Uterus (tissue), 3 donors: ENCODE measurements at regions not wholly inside any gene's neighbourhood (a gene's known extent, or its start where the extent isn't known, plus 50 kb on each side); places are given as distances from the start of the nearest gene placed in this dataset.

Source experiments
- DNase-seq, 2 donors: peaks; one replicate each; pipeline ENCODE4 v3.0.0-alpha.2; 2019 to 2020
- H3K27ac ChIP-seq, 2 donors: fragments of 200-600 bp; sonication (generic); 1 replicate in 1 of 2; 2 replicates in 1 of 2; pipeline ENCODE4 v1.5.1; 2016 to 2018
- H3K27me3 ChIP-seq, 2 donors: fragments of 200-600 bp; sonication (generic); one replicate each; pipeline ENCODE4 v1.5.1; 2018 to 2019; ENCODE audit warnings: control low read depth in 1 of 2
- H3K36me3 ChIP-seq, 2 donors: fragments of 200-600 bp; sonication (generic); one replicate each; pipeline ENCODE4 v1.5.1; 2019; ENCODE audit warnings: control low read depth in 1 of 2
- H3K4me1 ChIP-seq, 2 donors: fragments of 200-600 bp; sonication (generic); one replicate each; pipeline ENCODE4 v1.5.1; 2018 to 2019; ENCODE audit warnings: control low read depth in 1 of 2
- H3K4me3 ChIP-seq, 2 donors: fragments of 200-600 bp; sonication (generic); 1 replicate in 1 of 2; 2 replicates in 1 of 2; pipeline ENCODE4 v1.5.1; 2018 to 2019; ENCODE audit warnings: mild to moderate bottlenecking in 1 of 2
- H3K9me3 ChIP-seq, 2 donors: fragments of 200-600 bp; sonication (generic); one replicate each; pipeline ENCODE4 v1.5.1; 2019; ENCODE audit warnings: control low read depth in 1 of 2
- POLR2A ChIP-seq, 2 donors: fragments of 450-650 bp; IDR thresholded peaks; one replicate each; pipeline ENCODE4 v1.6.1; 2016; ENCODE audit warnings: antibody characterized with exemption in 2 of 2, mild to moderate bottlenecking in 1 of 2, moderate library complexity in 1 of 2
- intact Hi-C: fragments of 100-400 bp; cut with DNase I; formaldehyde crosslinking; loops from one replicate; pipeline ENCODE4 v1.15.1; 2023; ENCODE audit warnings: low total_unique reads
- TF ChIP-seq, protein P1 (sequence below), 4 experiments: fragments of 200-600 bp in 2 of 4; fragments of 450-650 bp in 2 of 4; sonication (generic) in 2 of 4; IDR thresholded peaks; one replicate each; pipeline ENCODE4 v1.5.1; 2016 to 2019; ENCODE audit warnings: antibody characterized with exemption in 4 of 4, mild to moderate bottlenecking in 2 of 4, moderate library complexity in 1 of 4
- donor health status: DM: yes; HTN: yes; CAD: no.

DNA sequence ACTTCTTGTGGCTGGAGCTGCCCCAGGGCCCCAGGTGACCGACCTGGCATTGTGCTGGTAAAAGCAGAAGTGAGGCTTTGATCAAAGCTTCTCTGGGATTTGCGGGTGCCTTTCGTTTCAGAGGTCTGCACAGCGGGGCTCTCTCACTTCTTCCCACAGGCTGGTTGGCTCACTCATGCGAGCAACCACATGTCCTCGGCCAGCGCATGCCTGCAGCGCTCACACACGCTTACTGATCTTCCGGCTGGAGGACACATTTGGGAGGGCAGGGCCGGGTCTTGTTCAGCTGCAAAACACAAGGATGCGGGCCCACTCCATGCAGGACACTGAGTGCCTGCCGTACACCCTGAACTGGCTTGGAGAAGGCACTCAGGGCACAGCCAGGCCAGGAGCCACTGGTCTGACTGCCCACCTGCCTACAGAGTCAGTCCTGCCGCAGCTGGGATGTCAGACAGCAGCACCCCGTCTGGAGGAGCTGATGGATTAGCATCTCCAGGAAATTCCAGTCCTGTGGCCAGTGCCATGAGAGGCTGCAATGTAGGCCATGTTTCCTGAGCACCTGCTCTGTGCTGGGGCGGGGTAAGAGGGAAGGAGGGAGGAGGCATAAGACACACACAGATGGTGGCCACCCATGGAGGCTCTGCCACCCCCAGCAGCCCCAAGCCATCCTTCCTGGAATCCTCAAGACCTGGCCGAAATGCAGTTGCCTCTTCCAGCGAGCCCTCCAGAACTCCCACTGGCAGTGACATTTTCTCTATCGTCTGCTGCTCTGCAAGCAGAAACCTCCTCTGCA lies 1383.2 kb downstream of the BRD1 start:
- Histone ChIP-seq H3K4me3 (no peak overlapping the region), H3K4me1 (no peaks in the 10 kb centered on the region), H3K36me3 (no peaks in the 10 kb centered on the region), H3K9me3 (no peaks in the 10 kb centered on the region), H3K27me3 (no peaks in the 10 kb centered on the region), H3K27ac (no peak overlapping the region)
- no peak for DNase-seq
- intact Hi-C loops, result no loop called here
- no peak for TF ChIP-seq POLR2A (IDR thresholded peaks at IDR 0.05)
- TF ChIP-seq, protein P1, sequence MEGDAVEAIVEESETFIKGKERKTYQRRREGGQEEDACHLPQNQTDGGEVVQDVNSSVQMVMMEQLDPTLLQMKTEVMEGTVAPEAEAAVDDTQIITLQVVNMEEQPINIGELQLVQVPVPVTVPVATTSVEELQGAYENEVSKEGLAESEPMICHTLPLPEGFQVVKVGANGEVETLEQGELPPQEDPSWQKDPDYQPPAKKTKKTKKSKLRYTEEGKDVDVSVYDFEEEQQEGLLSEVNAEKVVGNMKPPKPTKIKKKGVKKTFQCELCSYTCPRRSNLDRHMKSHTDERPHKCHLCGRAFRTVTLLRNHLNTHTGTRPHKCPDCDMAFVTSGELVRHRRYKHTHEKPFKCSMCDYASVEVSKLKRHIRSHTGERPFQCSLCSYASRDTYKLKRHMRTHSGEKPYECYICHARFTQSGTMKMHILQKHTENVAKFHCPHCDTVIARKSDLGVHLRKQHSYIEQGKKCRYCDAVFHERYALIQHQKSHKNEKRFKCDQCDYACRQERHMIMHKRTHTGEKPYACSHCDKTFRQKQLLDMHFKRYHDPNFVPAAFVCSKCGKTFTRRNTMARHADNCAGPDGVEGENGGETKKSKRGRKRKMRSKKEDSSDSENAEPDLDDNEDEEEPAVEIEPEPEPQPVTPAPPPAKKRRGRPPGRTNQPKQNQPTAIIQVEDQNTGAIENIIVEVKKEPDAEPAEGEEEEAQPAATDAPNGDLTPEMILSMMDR (IDR thresholded peaks at IDR 0.05), result no peak

DNA sequence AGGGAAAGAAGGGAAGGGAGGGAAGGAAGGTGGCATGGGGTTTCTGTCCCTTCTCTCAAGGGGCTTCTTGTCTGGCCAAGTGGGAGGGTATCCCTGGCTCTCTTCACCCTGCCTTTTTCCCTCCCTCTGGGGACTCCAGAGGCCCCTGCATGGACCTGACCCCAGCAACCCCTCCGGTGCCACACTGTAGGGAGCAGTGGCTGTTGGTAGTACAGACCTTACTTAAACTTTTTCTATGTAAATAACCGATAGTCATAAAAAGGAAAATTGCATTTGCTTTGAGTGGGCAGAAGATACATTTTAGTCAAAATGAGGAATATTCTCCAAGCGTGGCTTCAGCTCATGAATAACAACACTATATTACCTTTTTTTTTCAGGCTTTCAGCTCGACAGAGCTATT lies 1384.0 kb downstream of the BRD1 start:
- intact Hi-C loops, result no loop called here
- TF ChIP-seq, protein P1 (IDR thresholded peaks at IDR 0.05), result no peak
- TF ChIP-seq POLR2A (IDR thresholded peaks at IDR 0.05), result no peak
- Histone ChIP-seq H3K4me3 (no peak overlapping the region), H3K9me3 (no peaks in the 10 kb centered on the region), H3K27me3 (no peaks in the 10 kb centered on the region), H3K36me3 (no peaks in the 10 kb centered on the region), H3K27ac (no peak overlapping the region), H3K4me1 (no peaks in the 10 kb centered on the region)
- DNase-seq, result no peak

DNA sequence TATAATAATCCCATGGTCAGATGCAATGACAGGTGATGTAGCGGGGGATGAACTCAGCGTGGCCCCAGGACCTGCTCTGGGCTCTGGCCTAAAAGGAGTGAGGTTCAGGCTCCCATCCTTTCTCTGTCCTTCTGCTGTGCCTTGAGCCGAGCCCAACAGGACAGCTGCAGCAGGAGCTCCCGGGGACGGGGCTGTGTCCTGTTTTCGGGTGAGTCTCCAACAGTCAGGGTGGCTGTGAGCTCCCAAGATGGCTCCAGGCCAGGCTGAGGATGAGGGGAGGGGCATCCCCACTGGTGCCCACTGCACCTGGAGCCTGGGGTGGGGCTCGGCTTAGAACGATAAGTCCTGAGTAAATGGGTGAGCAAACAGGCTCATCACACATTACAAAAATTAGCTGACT lies 1385.0 kb downstream of the BRD1 start:
- Histone ChIP-seq H3K36me3 (no peaks in the 10 kb centered on the region), H3K27me3 (no peaks in the 10 kb centered on the region), H3K27ac (no peak overlapping the region), H3K4me1 (no peaks in the 10 kb centered on the region), H3K4me3 (no peak overlapping the region), H3K9me3 (no peaks in the 10 kb centered on the region)
- DNase-seq, result no peak
- TF ChIP-seq, protein P1 (IDR thresholded peaks at IDR 0.05), result no peak
- no peak for TF ChIP-seq POLR2A (IDR thresholded peaks at IDR 0.05)
- intact Hi-C loops, result no loop called here

DNA sequence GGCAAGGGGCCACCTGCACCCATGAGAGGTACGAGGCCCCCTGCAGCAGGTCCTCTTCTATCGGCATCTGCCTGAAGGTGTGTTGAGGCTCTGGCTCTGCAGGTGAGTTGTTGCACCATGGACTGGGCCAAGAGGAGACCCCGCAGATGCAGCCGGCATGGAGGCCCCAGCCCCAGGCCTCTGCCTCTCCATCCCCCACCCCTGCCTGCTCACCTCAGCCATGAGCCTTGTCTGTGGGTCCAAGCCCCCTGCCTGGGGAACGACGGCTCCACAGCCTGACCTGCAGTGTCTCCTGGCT lies 1386.2 kb downstream of the BRD1 start:
- DNase-seq, result no peak
- intact Hi-C loops, result no loop called here
- Histone ChIP-seq H3K36me3 (no peaks in the 10 kb centered on the region), H3K9me3 (no peaks in the 10 kb centered on the region), H3K4me3 (no peak overlapping the region), H3K4me1 (no peaks in the 10 kb centered on the region), H3K27ac (no peak overlapping the region), H3K27me3 (no peaks in the 10 kb centered on the region)
- TF ChIP-seq, protein P1 (IDR thresholded peaks at IDR 0.05), result no peak
- no peak for TF ChIP-seq POLR2A (IDR thresholded peaks at IDR 0.05)

DNA sequence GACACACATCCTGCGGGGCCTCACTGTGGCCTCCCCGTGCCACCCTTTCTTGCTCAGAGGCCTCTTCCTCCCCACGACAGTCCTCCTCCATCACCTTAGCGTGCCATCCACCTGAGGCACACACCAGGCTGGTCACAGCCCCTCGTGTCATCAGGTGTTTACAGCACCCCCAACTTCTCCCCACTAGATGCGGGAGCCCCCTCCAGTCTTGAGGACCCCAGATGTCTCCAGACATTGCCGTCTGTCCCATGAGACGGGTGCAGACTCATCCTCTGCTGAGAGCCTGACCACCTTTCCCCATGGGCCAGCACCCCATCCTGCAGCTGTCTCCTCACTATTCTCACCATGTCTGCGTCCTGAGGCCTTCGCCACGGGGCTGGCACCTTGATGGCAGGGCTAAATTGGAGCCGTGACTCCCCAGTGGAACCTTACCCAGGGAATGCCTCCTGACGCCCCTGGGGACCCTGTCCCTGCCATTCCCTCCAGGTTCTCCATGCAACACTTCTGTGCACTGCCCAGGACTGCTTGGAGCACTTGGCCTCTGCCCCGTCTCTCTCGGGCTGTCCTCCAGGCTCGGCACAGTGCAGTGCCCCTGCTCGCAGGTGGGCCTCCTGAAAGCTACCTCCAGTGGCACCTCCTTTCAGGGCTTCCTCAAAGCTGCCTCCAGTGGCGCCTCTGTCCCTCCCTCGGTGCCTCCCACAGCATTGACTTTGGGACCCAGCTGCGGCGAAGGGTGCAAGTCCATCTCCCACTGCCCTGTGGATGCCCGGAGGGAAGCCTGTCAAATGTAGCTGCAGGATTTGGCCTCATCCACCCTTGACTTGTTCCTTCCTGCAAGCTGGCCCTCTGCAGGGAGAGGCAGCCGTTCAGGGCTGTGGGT lies 1386.8 kb downstream of the BRD1 start:
- Histone ChIP-seq H3K27me3 (no peaks in the 10 kb centered on the region), H3K4me3 (no peak overlapping the region), H3K4me1 (no peaks in the 10 kb centered on the region), H3K27ac (no peak overlapping the region), H3K9me3 (no peaks in the 10 kb centered on the region), H3K36me3 (no peaks in the 10 kb centered on the region)
- no peak for DNase-seq
- intact Hi-C loops, result no loop called here
- no peak for TF ChIP-seq POLR2A (IDR thresholded peaks at IDR 0.05)
- TF ChIP-seq, protein P1 (IDR thresholded peaks at IDR 0.05), result no peak
